Karpas-422 (cell line): ENCODE measurements at regions not wholly inside any gene's neighbourhood (a gene's known extent, or its start where the extent isn't known, plus 50 kb on each side); places are given as distances from the start of the nearest gene placed in this dataset. TPM values are rescaled to one million over a fixed set of nuclear protein-coding genes. Genes with fewer than 3 reads are reported as not detected.

ENCODE experiments used
- DNase-seq: peaks from one replicate; pipeline ENCODE4 v3.0.0-alpha.2; 2015
- H2AFZ ChIP-seq: fragments of 200-600 bp; sonication (generic); 2 replicates; pipeline ENCODE4 v1.6.1; 2014; ENCODE audit warnings: antibody characterized with exemption, low read length, mixed read lengths
- H3K27ac ChIP-seq: fragments of 200-600 bp; sonication (generic); 2 replicates; pipeline ENCODE4 v1.5.1; 2014; ENCODE audit warnings: mild to moderate bottlenecking, low read length, moderate library complexity
- H3K27me3 ChIP-seq: fragments of 200-600 bp; sonication (generic); 2 replicates; pipeline ENCODE4 v1.6.1; 2014; ENCODE audit warnings: low read length, mixed read lengths
- H3K36me3 ChIP-seq: fragments of 200-600 bp; sonication (generic); 2 replicates; pipeline ENCODE4 v1.6.1; 2014; ENCODE audit warnings: low read length, mixed read lengths; ENCODE audit not compliant: insufficient read depth
- H3K4me1 ChIP-seq: fragments of 200-600 bp; sonication (generic); 2 replicates; pipeline ENCODE4 v1.6.1; 2014; ENCODE audit warnings: mild to moderate bottlenecking, low read length, mixed read lengths
- H3K4me2 ChIP-seq: fragments of 200-600 bp; sonication (generic); 2 replicates; pipeline ENCODE4 v1.6.1; 2014; ENCODE audit warnings: low read length, low read depth, mild to moderate bottlenecking; ENCODE audit not compliant: poor library complexity, severe bottlenecking
- H3K4me3 ChIP-seq: fragments of 200-600 bp; sonication (generic); 2 replicates; pipeline ENCODE4 v1.5.1; 2014; ENCODE audit warnings: mild to moderate bottlenecking, antibody characterized with exemption, low read length, mixed read lengths
- H3K79me2 ChIP-seq: fragments of 200-600 bp; sonication (generic); 2 replicates; pipeline ENCODE4 v1.6.1; 2014; ENCODE audit warnings: mild to moderate bottlenecking, low read length, mixed read lengths
- H3K9ac ChIP-seq: fragments of 200-600 bp; sonication (generic); 2 replicates; pipeline ENCODE4 v1.6.0; 2014; ENCODE audit warnings: low read length
- H3K9me2 ChIP-seq: fragments of 200-600 bp; sonication (generic), shearing (Covaris generic); replicated peaks from 2 replicates; pipeline ENCODE4 v1.6.0; 2014; ENCODE audit warnings: mild to moderate bottlenecking, low read length, moderate library complexity; ENCODE audit not compliant: insufficient read depth
- H3K9me3 ChIP-seq: fragments of 300-700, 200-600 bp; sonication (generic); 2 replicates; pipeline ENCODE4 v1.6.1; 2014; ENCODE audit warnings: low read length, mixed read lengths
- H4K20me1 ChIP-seq: fragments of 200-600 bp; sonication (generic); 2 replicates; pipeline ENCODE4 v1.6.1; 2014; ENCODE audit warnings: mild to moderate bottlenecking, antibody characterized with exemption, low read length, low read depth; ENCODE audit not compliant: insufficient read depth
- small RNA-seq: library from RNA; depleted of rRNA; stranded (forward); fragments of <200 nt; gene quantifications from one replicate; pipeline ENCODE3, GENCODE V24; 2014

DNA sequence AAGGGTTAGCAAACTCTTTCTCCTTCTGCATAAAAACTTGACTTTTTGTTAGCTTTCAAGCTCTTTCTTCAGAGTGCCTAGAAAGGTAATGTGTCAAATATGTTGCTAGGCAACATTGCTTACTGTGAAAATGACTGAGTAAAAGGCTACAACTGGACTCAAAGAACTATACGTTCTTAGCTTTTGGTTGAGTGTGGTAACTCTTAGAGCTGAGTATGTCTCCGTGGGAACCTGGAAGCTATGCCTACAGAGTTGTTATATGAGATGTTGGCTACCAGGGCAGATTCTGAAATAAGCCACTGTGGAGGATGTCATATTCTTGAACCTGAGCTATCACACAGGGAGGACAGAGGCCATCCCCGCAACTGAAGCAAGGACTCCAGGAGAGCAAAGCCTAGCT is 105.5 kb downstream of the ARL6IP6 start:
- Histone ChIP-seq H3K4me2 (no peak overlapping the region), H3K9me3 (no peaks in the 10 kb centered on the region), H3K27ac (no peak overlapping the region), H3K79me2 (no peaks in the 10 kb centered on the region), H3K27me3 (no peaks in the 10 kb centered on the region), H3K4me1 (no peaks in the 10 kb centered on the region), H2AFZ (no peak overlapping the region), H3K9ac (no peak overlapping the region), H3K36me3 (no peaks in the 10 kb centered on the region), H4K20me1 (no peaks in the 10 kb centered on the region), H3K4me3 (no peak overlapping the region), H3K9me2 (no peaks in the 10 kb centered on the region)
- no peak for DNase-seq

- Histone ChIP-seq H3K27me3 (no peaks in the 10 kb centered on the region), H3K79me2 (no peaks in the 10 kb centered on the region), H3K36me3 (no peaks in the 10 kb centered on the region), H3K9ac (no peak overlapping the region), H3K4me2 (no peak overlapping the region), H4K20me1 (no peaks in the 10 kb centered on the region), H3K27ac (no peak overlapping the region), H3K9me2 (no peaks in the 10 kb centered on the region), H2AFZ (no peak overlapping the region), H3K4me3 (no peak overlapping the region), H3K4me1 (no peaks in the 10 kb centered on the region), H3K9me3 (no peaks in the 10 kb centered on the region)
- no peak for DNase-seq
Measured at GRCh38 chr2:152822676-152823075, 104.3 kb downstream of the ARL6IP6 start.

DNA sequence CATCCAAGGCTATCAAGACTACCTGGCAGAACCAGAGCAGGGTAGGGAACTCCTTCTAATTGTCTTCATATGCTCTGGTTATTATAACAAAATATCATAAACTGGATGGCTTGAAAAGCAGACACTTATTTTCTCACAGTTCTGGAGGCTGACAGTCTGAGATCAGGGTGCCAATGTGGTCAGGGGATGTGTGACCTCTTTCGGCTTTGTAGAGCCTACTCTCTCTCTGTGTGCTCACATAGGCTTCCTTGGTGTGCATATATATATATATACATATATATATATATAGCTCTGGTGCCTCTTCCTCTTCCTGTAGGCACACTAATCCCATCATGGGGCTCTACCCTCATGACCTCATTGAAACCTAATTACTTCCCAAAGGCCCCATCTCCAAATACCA is 101.6 kb downstream of the ARL6IP6 start:
- no peak overlapping the region for H3K4me3 ChIP-seq
- no peaks in the 10 kb centered on the region for H3K27me3 ChIP-seq
- no peaks in the 10 kb centered on the region for H3K79me2 ChIP-seq
- H3K27ac ChIP-seq: no peak overlapping the region
- H3K4me1 ChIP-seq: no peaks in the 10 kb centered on the region
- H4K20me1 ChIP-seq: no peaks in the 10 kb centered on the region
- no peak overlapping the region for H3K9ac ChIP-seq
- H3K36me3 ChIP-seq: no peaks in the 10 kb centered on the region
- H3K9me3 ChIP-seq: no peaks in the 10 kb centered on the region
- DNase-seq: no peak
- no peak overlapping the region for H2AFZ ChIP-seq
- no peaks in the 10 kb centered on the region for H3K9me2 ChIP-seq
- H3K4me2 ChIP-seq: no peak overlapping the region

DNA sequence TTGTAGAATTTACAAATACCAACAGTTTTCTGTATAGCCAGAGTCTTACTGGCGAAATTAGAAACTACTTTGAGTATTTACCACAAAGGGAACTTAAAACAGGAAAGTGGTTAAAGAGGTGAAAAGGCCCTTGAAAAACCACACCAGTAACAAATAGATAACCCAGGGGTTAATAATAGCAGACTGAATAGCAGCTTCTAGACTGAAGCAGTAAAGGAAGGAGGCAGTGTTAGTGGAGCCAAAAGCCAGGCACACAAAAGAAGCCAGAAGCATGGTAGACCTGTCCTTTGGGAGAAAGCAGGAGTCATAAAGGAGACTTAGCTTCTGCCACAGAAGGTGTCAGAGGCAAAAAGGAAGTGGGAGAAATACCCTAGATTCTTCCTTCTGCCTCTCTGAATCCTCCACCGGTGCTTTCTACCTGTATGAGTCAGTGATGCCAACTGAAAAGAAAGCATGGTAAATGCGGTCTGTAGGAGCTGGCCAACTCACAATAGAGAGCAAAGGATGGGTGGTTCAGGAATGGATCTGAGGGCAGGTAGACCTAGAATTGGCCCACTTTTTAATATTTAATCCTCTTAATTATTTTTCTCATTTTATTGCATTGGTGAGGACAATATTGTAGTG is 97.3 kb downstream of the ARL6IP6 start:
- Histone ChIP-seq H2AFZ (no peak overlapping the region), H3K9me2 (no peaks in the 10 kb centered on the region), H3K9me3 (peaks cover 16% of the 10 kb centered on the region), H3K4me3 (no peak overlapping the region), H3K27ac (no peak overlapping the region), H3K27me3 (0 out of 2 replicates have a peak, but pooled peaks cover 2% of the 10 kb centered on the region), H3K9ac (no peak overlapping the region), H3K36me3 (no peaks in the 10 kb centered on the region), H3K4me2 (no peak overlapping the region), H4K20me1 (no peaks in the 10 kb centered on the region), H3K4me1 (no peaks in the 10 kb centered on the region), H3K79me2 (no peaks in the 10 kb centered on the region)
- no peak for DNase-seq

DNA sequence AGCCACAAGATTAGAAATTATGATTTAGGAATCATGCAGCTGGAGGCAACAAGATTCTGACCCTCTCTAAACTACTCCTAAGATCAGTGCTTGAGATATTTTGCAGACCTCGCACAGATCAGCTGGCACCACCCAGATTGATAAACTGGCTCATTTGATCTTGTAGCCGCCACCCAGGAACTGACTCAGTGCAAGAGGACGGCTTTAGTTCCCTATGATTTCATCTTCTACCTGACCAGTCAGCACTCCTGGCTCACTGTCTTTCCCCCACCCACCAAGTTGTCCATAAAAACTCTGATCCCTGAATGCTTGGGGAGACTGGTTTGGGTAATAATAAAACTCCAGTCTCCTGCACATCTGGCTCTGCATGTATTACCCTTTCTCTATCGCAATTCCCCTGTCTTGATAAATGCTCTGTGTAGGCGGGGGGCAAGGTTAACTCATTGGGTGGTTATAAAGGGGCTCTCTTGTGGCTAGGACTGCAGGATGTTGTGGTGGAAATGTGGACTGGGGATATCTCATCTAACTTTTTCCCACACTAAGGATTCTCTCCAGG is 96.1 kb downstream of the ARL6IP6 start:
- no peak for DNase-seq
- Histone ChIP-seq H3K9me3 (peaks cover 16% of the 10 kb centered on the region), H3K36me3 (no peaks in the 10 kb centered on the region), H3K79me2 (no peaks in the 10 kb centered on the region), H3K9me2 (no peaks in the 10 kb centered on the region), H3K4me1 (no peaks in the 10 kb centered on the region), H3K4me3 (no peak overlapping the region), H4K20me1 (no peaks in the 10 kb centered on the region), H3K4me2 (no peak overlapping the region), H3K9ac (no peak overlapping the region), H2AFZ (no peak overlapping the region), H3K27ac (no peak overlapping the region), H3K27me3 (0 out of 2 replicates have a peak, but pooled peaks cover 2% of the 10 kb centered on the region)

DNA sequence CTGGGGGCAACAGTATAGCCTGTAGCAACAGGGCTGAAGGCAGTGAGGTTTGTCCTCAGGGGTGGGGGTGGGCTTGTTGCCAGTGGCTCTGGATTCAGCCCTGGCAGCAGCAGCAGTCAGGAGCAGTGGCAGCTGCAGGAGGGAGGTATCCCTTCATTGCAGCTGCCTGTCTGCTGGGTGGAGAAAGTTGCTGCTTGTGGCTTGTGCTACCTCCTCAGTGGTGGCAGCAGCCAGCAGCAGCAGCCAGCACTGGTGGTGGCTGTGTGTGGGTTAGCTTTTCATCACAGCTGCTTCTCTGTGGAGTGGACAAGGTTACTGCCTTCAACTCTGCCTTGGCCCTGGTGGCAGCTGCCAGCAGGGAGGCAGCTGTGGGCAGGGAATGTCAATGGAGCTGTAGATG is 94.9 kb downstream of the ARL6IP6 start:
- Histone ChIP-seq H3K4me2 (no peak overlapping the region), H3K27me3 (0 out of 2 replicates have a peak, but pooled peaks cover 2% of the 10 kb centered on the region), H3K36me3 (no peaks in the 10 kb centered on the region), H4K20me1 (no peaks in the 10 kb centered on the region), H3K4me3 (no peak overlapping the region), H2AFZ (no peak overlapping the region), H3K4me1 (no peaks in the 10 kb centered on the region), H3K9ac (no peak overlapping the region), H3K79me2 (no peaks in the 10 kb centered on the region), H3K27ac (no peak overlapping the region), H3K9me2 (no peaks in the 10 kb centered on the region), H3K9me3 (peaks cover 16% of the 10 kb centered on the region)
- no peak for DNase-seq

Small RNA genes in the stretch of these regions (small RNA-seq; reads per million reads assigned to genes)
- gene AC009969.1: not detected
- not detected for gene AC079150.2
